Osteoblast (primary cell): ENCODE measurements at regions not wholly inside any gene's neighbourhood (a gene's known extent, or its start where the extent isn't known, plus 50 kb on each side); places are given as distances from the start of the nearest gene placed in this dataset.

ENCODE experiments used
- DNase-seq: peaks from one replicate; pipeline ENCODE4 v3.0.0; 2011; ENCODE audit warnings: low spot score, mixed read lengths; ENCODE audit not compliant: insufficient read length; ENCODE audit errors: missing footprints
- H2AFZ ChIP-seq: 2 replicates; pipeline ENCODE4 v1.6.0; 2011; ENCODE audit warnings: mild to moderate bottlenecking, low read length
- H3K27ac ChIP-seq: 2 replicates; pipeline ENCODE4 v1.5.1; 2011; ENCODE audit warnings: mild to moderate bottlenecking, low read depth, low read length, moderate library complexity
- H3K27me3 ChIP-seq: 2 replicates; pipeline ENCODE4 v1.6.0; 2012; ENCODE audit warnings: mild to moderate bottlenecking, control low read depth, inconsistent platforms, low read length, moderate library complexity; ENCODE audit not compliant: insufficient read depth
- H3K36me3 ChIP-seq: 2 replicates; pipeline ENCODE4 v1.5.1; 2011; ENCODE audit warnings: mild to moderate bottlenecking, low read length, control low read depth, moderate library complexity; ENCODE audit not compliant: insufficient read depth
- H3K4me1 ChIP-seq: 2 replicates; pipeline ENCODE4 v1.5.1; 2011; ENCODE audit warnings: mild to moderate bottlenecking, low read length, control low read depth, moderate library complexity; ENCODE audit not compliant: insufficient read depth
- H3K4me2 ChIP-seq: 2 replicates; pipeline ENCODE4 v1.6.0; 2011; ENCODE audit warnings: mild to moderate bottlenecking, low read length; ENCODE audit not compliant: insufficient read depth
- H3K4me3 ChIP-seq: fragments of 200-600 bp; sonication (generic); 3 replicates; pipeline ENCODE4 v1.5.1; 2012; ENCODE audit warnings: mild to moderate bottlenecking, low read length, inconsistent platforms; ENCODE audit not compliant: insufficient read depth
- H3K79me2 ChIP-seq: 2 replicates; pipeline ENCODE4 v1.6.0; 2012; ENCODE audit warnings: mild to moderate bottlenecking, low read length, control low read depth, inconsistent platforms; ENCODE audit not compliant: insufficient read depth
- H3K9me3 ChIP-seq: 2 replicates; pipeline ENCODE4 v1.5.1; 2011; ENCODE audit warnings: low read depth, low read length, control low read depth
- H4K20me1 ChIP-seq: 2 replicates; pipeline ENCODE4 v1.6.0; 2012; ENCODE audit warnings: mild to moderate bottlenecking, low read length, control low read depth; ENCODE audit not compliant: insufficient read depth
- TF ChIP-seq, protein P1 (sequence below): IDR thresholded peaks from 2 replicates; pipeline ENCODE4 v1.5.1; 2011; ENCODE audit warnings: mild to moderate bottlenecking, low read depth, low read length, moderate library complexity; ENCODE audit errors: extremely low read depth

DNA sequence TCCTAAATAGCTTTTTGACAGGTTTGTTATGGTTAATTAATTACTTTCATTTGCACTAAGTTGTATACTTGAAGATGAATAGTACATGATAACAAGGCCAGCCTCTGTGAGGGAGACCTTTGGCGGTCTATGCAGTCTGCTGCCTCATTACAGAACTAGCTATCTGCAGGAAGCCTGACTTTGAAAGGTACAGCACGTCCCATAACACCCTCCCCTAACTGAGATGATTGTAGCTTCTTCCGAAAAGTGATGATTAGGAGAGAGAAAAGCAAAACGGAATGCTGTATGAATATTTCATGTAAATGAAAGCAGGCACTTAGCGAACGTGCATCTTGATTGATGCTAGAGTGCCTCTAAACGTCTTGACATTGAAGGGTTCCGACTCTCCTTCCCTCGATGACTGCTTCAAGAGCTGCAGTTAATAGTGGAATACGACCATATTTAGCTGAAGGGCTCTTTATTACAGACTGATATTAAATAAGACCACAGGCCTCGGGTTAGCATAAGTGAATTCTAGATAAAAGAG lies 116.2 kb upstream of the TMCO5A start:
- Histone ChIP-seq H3K27ac (no peak overlapping the region), H3K36me3 (no peaks in the 10 kb centered on the region), H3K9me3 (no peaks in the 10 kb centered on the region), H3K4me3 (no peak overlapping the region), H3K4me2 (no peak overlapping the region), H2AFZ (no peak overlapping the region), H4K20me1 (no peaks in the 10 kb centered on the region), H3K79me2 (no peaks in the 10 kb centered on the region), H3K4me1 (no peaks in the 10 kb centered on the region), H3K27me3 (no peaks in the 10 kb centered on the region)
- TF ChIP-seq, protein P1, sequence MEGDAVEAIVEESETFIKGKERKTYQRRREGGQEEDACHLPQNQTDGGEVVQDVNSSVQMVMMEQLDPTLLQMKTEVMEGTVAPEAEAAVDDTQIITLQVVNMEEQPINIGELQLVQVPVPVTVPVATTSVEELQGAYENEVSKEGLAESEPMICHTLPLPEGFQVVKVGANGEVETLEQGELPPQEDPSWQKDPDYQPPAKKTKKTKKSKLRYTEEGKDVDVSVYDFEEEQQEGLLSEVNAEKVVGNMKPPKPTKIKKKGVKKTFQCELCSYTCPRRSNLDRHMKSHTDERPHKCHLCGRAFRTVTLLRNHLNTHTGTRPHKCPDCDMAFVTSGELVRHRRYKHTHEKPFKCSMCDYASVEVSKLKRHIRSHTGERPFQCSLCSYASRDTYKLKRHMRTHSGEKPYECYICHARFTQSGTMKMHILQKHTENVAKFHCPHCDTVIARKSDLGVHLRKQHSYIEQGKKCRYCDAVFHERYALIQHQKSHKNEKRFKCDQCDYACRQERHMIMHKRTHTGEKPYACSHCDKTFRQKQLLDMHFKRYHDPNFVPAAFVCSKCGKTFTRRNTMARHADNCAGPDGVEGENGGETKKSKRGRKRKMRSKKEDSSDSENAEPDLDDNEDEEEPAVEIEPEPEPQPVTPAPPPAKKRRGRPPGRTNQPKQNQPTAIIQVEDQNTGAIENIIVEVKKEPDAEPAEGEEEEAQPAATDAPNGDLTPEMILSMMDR: no peak
- DNase-seq: no peak

DNA sequence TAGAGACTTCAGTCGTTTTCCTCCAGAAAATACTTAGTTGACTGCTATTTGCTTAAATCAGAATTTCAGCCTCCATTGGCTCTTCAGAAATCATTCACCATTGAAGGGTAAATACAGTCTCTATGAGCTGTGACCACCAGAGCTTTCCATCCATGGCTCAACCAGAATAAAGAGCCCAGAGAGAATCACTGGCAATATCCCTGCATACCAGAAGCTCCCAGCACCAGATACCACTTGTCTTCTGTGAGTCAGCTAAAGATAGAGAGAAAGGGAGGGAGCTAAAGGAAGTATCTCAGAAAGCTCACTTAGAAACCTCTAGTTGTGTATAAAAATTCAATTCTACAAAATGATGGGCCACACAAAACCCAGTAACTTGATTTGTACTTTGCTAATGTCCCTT lies 115.2 kb upstream of the TMCO5A start:
- DNase-seq: peak; percentile 47
- no peak overlapping the region for H2AFZ ChIP-seq
- TF ChIP-seq, protein P1: no peak

DNA sequence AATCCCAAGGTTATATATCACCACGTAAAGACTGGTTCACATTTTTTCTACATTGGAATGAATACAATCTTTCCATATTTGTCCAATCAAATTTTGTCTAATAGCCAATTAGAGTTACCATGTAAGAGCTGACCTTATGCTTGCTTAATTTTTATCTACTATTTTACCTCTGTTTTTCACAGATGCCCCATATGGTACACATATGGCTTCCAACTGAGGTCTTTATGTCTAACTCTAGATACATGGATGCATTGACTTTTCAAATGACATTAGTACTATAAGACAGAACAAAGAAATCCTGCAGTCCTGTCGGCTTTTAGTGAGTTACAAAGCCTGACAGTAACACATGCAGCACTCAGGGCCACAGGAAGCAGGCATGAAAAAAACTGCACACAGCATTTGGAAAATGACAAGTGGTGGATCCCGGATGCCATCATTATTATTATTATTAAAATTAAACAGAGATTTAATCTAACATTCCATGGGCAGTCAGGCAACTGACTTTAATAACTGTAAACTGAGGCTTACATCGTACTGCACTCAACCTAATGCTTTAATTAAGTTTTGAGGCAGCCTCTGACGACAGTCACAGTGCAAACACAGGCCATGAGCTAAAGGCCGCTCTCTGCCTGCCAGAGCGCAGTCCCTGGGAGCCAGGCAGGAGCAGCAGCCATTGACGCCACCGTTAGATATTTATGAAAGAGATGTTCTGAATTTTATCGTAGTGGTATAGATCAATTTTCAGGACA lies 113.9 kb upstream of the TMCO5A start:
- Histone ChIP-seq H3K4me3 (no peak overlapping the region), H3K4me1 (peaks cover 12% of the 10 kb centered on the region), H2AFZ (no peak overlapping the region), H3K79me2 (no peaks in the 10 kb centered on the region), H3K9me3 (no peaks in the 10 kb centered on the region), H3K27me3 (no peaks in the 10 kb centered on the region), H3K27ac (no peak overlapping the region), H3K4me2 (no peak overlapping the region), H3K36me3 (no peaks in the 10 kb centered on the region), H4K20me1 (no peaks in the 10 kb centered on the region)
- TF ChIP-seq, protein P1: no peak
- no peak for DNase-seq

More for the DNA sequence above, 115.2 kb upstream of the TMCO5A start:
- Histone ChIP-seq H3K27me3 (no peaks in the 10 kb centered on the region), H3K79me2 (no peaks in the 10 kb centered on the region), H3K4me1 (peaks cover 2% of the 10 kb centered on the region), H3K4me2 (no peak overlapping the region), H3K27ac (no peak overlapping the region), H4K20me1 (no peaks in the 10 kb centered on the region), H3K9me3 (no peaks in the 10 kb centered on the region), H3K4me3 (no peak overlapping the region), H3K36me3 (no peaks in the 10 kb centered on the region)

DNA sequence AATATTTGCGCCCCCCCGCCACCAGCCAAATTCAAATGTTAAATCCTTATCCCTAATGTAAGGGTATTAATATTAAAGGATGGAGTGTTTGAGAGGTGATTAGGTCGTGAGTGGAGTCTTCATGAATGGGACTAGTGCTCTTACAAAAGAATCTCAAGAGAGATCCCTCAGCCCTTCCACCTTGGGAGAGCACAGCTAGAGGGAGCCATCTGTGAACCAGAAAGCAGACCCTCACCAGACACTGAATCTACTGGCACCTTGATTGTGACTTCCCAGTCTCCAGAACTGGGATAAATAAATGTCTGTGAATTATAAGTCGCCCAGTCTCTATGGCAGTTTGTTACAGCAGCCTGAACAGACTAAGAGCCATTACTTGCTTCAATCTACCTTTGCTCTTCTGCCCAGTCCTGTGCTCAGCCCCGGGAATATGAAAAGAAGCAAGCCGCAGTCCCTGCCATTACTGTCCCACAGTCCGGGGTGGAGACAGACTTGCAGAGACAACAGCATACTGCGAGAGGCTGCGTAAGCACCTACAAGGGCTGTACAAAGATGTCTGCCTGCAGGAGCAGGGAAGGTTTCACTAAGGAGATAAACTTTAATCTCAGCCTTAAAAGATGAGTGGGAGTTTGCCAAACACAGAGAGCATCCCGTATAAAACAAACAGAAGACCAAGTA lies 110.7 kb upstream of the TMCO5A start:
- Histone ChIP-seq H3K4me2 (no peak overlapping the region), H4K20me1 (no peaks in the 10 kb centered on the region), H3K27ac (no peak overlapping the region), H3K4me3 (no peak overlapping the region), H3K79me2 (no peaks in the 10 kb centered on the region), H3K36me3 (no peaks in the 10 kb centered on the region), H3K4me1 (peaks cover 12% of the 10 kb centered on the region), H3K9me3 (no peaks in the 10 kb centered on the region), H3K27me3 (no peaks in the 10 kb centered on the region), H2AFZ (no peak overlapping the region)
- TF ChIP-seq, protein P1: no peak
- DNase-seq: peak; percentile 4
